ENCODE measurements at regions not wholly inside any gene's neighbourhood (a gene's known extent, or its start where the extent isn't known, plus 50 kb on each side); places are given as distances from the start of the nearest gene placed in this dataset.

- TF ChIP-seq CTCF (IDR thresholded peaks at IDR 0.05) (no peak), POLR2A (IDR thresholded peaks at IDR 0.05) (no peak), EP300 (IDR thresholded peaks at IDR 0.05) (no peak)
Observed at GRCh38 chr5:163373436-163374084, 63.8 kb upstream of the CCNG1 start.

Data from ovary (tissue), 3 donors.